ENCODE measurements at regions not wholly inside any gene's neighbourhood (a gene's known extent, or its start where the extent isn't known, plus 50 kb on each side); places are given as distances from the start of the nearest gene placed in this dataset.
"Not testable (repeated sequence)": the region's sequence is repeated elsewhere in the genome, so short reads cannot be mapped to it uniquely, and the experiment has no call there.

DNA sequence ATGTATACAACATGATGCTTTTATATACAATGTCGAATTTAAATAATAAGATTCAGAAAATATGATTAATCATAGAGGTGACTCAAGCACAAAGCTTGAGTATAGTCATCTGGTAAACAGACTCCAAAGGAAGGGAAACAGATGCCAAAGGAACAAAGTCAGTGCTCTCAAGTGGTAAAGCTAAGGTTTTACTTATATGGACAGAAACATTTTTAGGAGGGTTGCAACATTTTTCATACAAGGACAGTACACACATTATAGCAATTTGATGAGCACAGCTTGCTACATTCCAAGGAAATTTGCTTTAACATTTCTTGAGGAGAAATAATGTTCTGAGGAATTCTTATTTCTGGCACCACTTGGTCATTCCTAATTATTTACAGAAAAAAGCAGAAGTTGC lies 333.4 kb upstream of the AADAT start:
- DNase-seq (ENCODE audit: low spot score) = no peak

DNA sequence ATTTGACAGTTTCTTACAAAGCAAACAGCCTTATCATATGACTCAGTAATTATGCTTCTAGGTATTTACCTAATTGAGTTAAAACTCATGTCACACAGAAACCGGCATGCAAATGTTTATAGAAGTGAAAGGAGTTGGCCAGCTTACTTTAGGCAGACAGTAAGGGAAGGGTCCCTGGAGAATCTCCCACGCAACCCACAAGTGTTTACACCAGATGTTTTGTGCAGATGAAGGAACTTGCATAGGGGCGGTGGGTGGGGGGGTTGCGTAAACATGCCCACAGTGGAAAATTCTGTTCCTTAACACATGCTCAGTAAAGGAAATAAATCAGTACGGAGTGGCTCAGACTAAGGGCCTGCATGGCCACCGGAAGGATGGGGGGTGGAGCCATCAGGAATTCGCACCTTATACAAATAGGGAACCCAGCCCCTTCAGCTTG lies 330.5 kb upstream of the AADAT start:
- no peak for DNase-seq (ENCODE audit: low spot score)

DNA sequence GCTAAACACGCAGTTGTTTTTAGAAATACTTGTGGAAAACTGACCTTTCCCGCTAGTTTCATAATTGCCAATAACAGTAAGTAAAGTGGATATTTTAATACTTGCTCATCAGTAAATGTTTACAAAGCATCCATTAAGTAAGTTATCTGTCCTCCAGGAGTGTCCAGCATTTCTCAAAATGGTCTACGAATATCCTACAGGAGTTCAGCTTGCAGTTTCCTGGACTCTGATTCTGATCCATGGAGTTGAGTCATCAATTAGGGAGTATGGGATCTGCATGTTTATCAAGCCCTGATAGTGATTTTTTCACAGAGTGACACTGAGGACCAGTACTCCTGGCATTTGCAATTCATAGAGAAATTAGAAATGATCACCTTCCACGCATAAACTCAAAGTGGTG lies 325.2 kb upstream of the AADAT start:
- DNase-seq (ENCODE audit: low spot score) = no peak

DNA sequence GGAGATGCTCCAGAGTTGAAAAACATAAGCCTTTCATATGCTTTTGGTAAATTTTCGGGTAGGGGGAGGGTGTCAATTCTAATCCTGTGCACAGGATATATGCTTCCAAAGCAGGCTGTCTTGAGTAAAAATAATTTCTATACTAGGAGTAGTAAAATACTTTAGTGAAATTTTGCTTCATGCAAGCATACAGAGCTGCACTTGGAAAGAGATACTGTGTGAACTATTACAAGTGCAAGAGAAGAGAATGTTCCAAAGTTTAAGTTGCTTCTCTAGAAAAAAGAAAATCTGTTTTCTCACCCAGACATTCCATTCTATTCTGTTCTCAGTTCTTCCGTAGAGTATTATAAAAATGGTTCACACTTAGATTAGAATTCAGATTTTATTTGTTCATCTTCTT lies 324.6 kb upstream of the AADAT start:
- DNase-seq (ENCODE audit: low spot score) = no peak

DNA sequence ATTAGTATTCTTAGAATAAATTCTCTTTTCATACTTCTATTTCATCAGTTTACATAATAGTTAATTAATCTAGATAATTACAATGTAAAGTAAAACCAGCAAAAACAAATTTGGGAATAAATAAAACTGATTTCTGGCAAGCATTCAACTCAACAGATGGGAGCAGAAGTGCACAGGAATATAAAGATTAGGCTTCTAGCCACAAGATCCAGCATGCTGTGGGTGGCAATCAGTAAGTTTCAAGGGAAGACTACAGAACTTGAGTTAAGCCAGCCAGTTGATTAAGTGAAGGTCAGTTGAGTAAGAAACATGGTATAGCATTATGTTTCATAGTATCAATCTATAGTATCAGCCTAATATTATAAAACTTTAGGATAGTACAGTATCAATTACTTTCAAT lies 324.2 kb upstream of the AADAT start:
- DNase-seq (ENCODE audit: low spot score) = no peak

GRCh38 chr4:170400361-170400760 lies 310.6 kb upstream of the AADAT start:
- no peak for DNase-seq (ENCODE audit: low spot score)

- DNase-seq (ENCODE audit: low spot score) = no peak
Measured at GRCh38 chr4:170399581-170400293, 310.0 kb upstream of the AADAT start.

- no peak for DNase-seq (ENCODE audit: low spot score)
Measured at GRCh38 chr4:170398218-170398617, 308.5 kb upstream of the AADAT start.

- no peak for DNase-seq (ENCODE audit: low spot score)
Measured at GRCh38 chr4:170395773-170396172, 306.0 kb upstream of the AADAT start.

GRCh38 chr4:170391066-170391740 lies 301.4 kb upstream of the AADAT start:
- DNase-seq (ENCODE audit: low spot score) = peak; percentile 82

DNA sequence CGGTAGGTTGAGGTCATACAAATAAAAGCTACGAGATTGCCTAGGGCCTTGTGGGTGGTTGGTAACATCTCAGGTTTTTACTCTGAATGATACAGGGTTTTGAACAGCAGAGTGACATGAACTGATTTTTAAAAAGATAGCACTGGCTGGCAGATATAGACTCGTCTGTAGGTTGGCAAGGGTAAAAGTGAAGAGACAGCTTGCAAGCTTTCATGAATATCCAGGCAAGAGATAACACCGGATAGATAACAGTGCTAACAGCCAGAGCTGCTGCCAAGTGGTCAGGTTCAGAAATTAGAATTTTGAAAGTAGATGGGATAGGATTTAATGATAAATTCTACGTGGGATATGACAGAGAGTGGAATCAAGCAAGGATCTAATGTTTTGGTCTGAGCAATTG lies 299.7 kb upstream of the AADAT start:
- DNase-seq (ENCODE audit: low spot score) = no peak

DNA sequence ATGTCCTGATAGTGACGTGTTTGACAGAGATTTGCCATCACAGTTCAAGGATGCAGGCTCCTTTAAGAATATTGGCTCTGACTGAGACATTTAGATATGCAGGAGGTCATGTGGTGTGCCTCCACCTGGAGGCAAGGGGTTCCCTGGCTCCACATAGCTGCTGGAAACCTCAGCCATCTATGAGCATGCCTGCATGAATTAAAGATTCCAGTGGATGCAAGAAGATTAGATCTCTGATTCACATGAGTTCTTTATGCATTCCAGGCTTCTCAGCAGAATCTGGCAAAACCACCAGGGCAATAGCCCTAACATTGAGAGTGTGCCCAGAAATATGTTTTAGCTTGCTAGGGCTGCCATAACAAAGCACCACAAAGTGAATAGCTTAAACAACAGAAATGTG lies 298.5 kb upstream of the AADAT start:
- DNase-seq (ENCODE audit: low spot score) = no peak

GRCh38 chr4:170386971-170387370 lies 297.2 kb upstream of the AADAT start:
- DNase-seq (ENCODE audit: low spot score) = no peak

DNA sequence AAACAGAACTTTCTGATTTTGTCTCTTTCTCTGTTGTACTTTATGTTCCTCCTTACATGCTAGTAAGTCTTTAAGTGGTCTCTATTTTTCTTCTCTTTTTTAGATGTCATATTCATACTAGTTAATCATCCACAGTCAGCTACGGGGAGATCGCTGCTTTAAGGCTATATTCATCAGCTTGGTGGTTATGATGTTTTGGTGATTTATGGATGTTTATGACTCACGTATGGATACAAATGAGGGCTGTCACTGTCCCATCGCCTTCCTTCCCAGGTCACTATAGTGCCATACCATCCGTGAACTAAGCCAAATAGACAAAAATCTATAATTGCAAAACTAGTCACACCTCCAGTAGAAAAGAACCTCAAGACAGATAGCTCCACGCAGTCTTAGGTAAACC lies 296.8 kb upstream of the AADAT start:
- no peak for DNase-seq (ENCODE audit: low spot score)

DNA sequence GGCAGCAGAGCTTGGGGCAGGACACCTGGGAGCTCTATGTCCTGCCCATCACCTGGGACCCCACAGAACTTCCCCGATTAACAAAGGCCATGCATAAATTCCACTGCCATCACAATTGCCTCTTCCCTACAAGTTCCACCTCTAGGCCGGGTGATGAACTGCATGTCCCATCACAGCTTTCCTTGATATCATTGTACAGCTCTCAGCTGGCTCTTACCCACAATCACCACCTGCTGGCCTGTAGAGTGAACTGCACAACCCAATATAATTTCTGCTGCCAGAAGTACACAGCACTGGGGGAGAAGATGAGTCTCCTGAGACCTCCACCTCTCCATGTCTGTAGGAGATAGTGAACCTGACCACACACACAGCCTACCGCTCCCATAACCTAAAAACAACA lies 285.0 kb upstream of the AADAT start:
- DNase-seq (ENCODE audit: low spot score) = no peak

- no peak for DNase-seq (ENCODE audit: low spot score)
Measured at GRCh38 chr4:170348945-170349344, 259.2 kb upstream of the AADAT start.

GRCh38 chr4:170347191-170347590 lies 257.4 kb upstream of the AADAT start:
- DNase-seq (ENCODE audit: low spot score) = not testable (repeated sequence)

- no peak for DNase-seq (ENCODE audit: low spot score)
Measured at GRCh38 chr4:170339522-170339921, 249.8 kb upstream of the AADAT start.

DNA sequence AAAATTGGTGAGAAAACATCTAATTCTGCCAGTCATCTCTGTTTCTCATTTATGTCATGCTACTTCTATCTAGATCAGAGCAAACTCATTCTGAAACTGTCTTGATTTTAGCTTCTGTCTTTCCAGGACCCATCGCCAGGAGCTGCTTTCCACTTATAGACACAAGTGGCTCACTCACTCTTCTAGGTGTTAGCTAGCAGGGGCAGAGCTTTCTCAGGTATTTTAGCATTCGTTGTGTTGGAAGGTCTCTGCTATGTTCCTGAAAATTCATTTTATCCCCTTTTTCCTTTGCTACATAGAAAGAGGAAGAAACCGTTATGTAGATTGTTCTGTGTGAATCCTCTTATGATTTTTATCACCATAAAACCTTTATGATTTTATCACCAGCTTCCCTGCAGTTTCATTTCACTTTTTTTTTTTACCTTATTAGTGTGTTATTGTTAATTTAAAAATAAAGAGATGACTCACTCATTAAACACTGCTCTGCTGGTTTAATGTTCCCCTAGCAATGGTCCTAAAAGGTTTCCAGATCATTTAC lies 246.6 kb upstream of the AADAT start:
- no peak for DNase-seq (ENCODE audit: low spot score)

- DNase-seq (ENCODE audit: low spot score) = no peak
Measured at GRCh38 chr4:170325599-170325998, 235.8 kb upstream of the AADAT start.

DNA sequence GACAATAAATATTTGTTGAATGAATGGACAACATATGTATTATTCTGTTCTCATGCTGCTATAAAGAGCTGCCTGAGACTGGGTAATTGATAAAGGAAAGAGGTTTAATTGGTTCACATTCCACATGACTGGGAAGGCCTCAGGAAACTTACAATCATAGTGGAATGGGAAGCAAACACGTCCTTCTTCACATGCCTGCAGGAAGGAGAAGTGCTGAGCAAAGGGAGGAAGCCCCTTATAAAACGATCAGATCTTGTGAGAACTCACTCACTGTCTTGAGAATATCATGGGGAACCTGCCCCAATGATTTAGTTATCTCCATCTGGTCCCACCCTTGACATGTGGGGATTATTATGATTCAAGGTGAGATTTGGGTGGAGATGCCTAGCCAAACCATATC lies 233.9 kb upstream of the AADAT start:
- DNase-seq (ENCODE audit: low spot score) = no peak

GRCh38 chr4:170307182-170307581 lies 217.4 kb upstream of the AADAT start:
- no peak for DNase-seq (ENCODE audit: low spot score)

DNA sequence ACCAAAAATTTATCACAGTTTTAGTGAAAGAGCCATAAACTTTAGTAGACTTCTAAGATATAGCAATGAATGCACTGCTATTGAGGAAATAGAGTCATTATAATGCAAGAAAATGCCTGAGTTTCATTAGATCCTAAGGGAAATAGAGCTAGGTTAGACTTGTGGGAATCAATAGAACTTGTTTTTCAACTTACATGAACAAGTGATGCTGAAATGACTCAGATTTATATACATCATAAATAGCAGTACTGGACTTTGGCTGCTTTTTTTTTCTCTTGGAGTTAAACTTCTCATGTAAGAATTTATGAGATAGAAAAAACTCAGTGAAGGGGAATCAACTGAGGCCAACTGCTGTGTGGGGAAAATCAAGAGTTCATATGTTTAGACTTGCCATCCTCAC lies 216.5 kb upstream of the AADAT start:
- no peak for DNase-seq (ENCODE audit: low spot score)

All from umbilical cord (tissue), 1 donor.